Right lobe of liver (tissue), 6 donors: ENCODE measurements at regions not wholly inside any gene's neighbourhood (a gene's known extent, or its start where the extent isn't known, plus 50 kb on each side); places are given as distances from the start of the nearest gene placed in this dataset.

ENCODE experiments used
- ATAC-seq, 4 donors: fragments of 200-7000 bp; cut with Tn5 transposase; one replicate each; pipeline ENCODE4 v1.9.1; 2020; ENCODE audit warnings: mild to moderate bottlenecking in 4 of 4, moderate library complexity in 4 of 4
- DNase-seq, 3 donors: peaks; one replicate each; pipeline ENCODE4 v3.0.0-alpha.2; 2020
- H3K27ac ChIP-seq, 3 donors: fragments of 200-600 bp; one replicate each; pipeline ENCODE4 v1.8.0; 2022
- H3K27me3 ChIP-seq, 2 donors: fragments of 200-600 bp; one replicate each; pipeline ENCODE4 v1.8.0; 2022
- H3K36me3 ChIP-seq, 4 donors: fragments of 200-600 bp; sonication (generic) in 1 of 4; one replicate each; pipeline versions ENCODE4 v1.5.1 to v1.8.0; 2017 to 2022; ENCODE audit warnings: control low read depth in 1 of 4
- H3K4me1 ChIP-seq, 4 donors: fragments of 200-600 bp; sonication (generic) in 1 of 4; one replicate each; pipeline versions ENCODE4 v1.5.1 to v1.8.0; 2017 to 2022; ENCODE audit warnings: control low read depth in 1 of 4
- H3K4me3 ChIP-seq, 3 donors: fragments of 200-600 bp; one replicate each; pipeline ENCODE4 v1.8.0; 2022
- H3K9me3 ChIP-seq, 4 donors: fragments of 200-600 bp; sonication (generic) in 1 of 4; one replicate each; pipeline versions ENCODE4 v1.5.1 to v1.8.0; 2017 to 2022; ENCODE audit warnings: control low read depth in 1 of 4
- POLR2A ChIP-seq: fragments of 450-650 bp; IDR thresholded peaks from one replicate; pipeline ENCODE4 v1.6.1; 2017; ENCODE audit warnings: antibody characterized with exemption, mild to moderate bottlenecking
- WGBS: methylation state at CpG from one replicate; pipeline ENCODE4 v1.1.6; 2018; ENCODE audit warnings: low coverage, low lambda C conversion rate; ENCODE audit not compliant: insufficient coverage; ENCODE audit errors: missing lambda C conversion rate; 5-methylcytosine and 5-hydroxymethylcytosine counted together
- intact Hi-C, 2 donors: fragments of 100-400 bp; cut with DNase I; formaldehyde crosslinking; loops; one replicate each; pipeline versions ENCODE4 v1.11.2 to v1.14.1; 2022
- TF ChIP-seq, protein P1 (sequence below), 4 donors: fragments of 200-600 bp in 3 of 4; fragments of 450-650 bp in 1 of 4; IDR thresholded peaks; one replicate each; pipeline versions ENCODE4 v1.5.1 to v1.8.0; 2016 to 2022; ENCODE audit warnings: antibody characterized with exemption in 4 of 4, mild to moderate bottlenecking in 2 of 4
- donor health status: DM: no; HTN: yes; CAD: no.
- donor health status: DM: no; HTN: no; CAD: no.
- donor health status: DM: no; HTN: no; CAD: no.
- donor health status: DM: no; HTN: yes; CAD: no.
- donor health status: DM: no; HTN: yes; CAD: no.

DNA sequence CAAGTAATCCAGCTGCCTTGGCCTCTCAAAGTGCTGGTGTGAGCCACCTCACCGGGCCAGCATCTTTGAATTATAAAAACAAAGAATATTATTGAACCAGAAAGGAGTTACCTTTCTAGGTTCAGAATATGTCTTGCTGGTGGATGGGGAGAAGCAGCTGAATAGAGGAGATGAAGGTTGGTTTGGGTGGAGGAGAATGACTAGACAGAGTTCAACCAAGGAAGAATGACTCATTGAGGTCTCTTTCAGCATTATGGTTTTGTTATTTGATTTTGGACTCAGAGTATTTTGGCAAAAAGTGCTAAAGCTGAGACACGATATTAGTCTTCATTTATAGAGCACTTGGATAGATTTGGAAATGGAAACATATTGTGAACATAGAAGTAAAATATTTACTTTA lies 75.2 kb upstream of the MPDZ start:
- no peaks in the 10 kb centered on the region for H3K36me3 ChIP-seq
- DNase-seq: no peak
- no peak for ATAC-seq
- H3K27ac ChIP-seq: no peak overlapping the region
- WGBS: 74% methylated on average over 2 of the region's 2 CpGs
- H3K9me3 ChIP-seq: no peaks in the 10 kb centered on the region
- TF ChIP-seq, protein P1, sequence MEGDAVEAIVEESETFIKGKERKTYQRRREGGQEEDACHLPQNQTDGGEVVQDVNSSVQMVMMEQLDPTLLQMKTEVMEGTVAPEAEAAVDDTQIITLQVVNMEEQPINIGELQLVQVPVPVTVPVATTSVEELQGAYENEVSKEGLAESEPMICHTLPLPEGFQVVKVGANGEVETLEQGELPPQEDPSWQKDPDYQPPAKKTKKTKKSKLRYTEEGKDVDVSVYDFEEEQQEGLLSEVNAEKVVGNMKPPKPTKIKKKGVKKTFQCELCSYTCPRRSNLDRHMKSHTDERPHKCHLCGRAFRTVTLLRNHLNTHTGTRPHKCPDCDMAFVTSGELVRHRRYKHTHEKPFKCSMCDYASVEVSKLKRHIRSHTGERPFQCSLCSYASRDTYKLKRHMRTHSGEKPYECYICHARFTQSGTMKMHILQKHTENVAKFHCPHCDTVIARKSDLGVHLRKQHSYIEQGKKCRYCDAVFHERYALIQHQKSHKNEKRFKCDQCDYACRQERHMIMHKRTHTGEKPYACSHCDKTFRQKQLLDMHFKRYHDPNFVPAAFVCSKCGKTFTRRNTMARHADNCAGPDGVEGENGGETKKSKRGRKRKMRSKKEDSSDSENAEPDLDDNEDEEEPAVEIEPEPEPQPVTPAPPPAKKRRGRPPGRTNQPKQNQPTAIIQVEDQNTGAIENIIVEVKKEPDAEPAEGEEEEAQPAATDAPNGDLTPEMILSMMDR (IDR thresholded peaks at IDR 0.05): no peak
- no peak for TF ChIP-seq POLR2A
- no peaks in the 10 kb centered on the region for H3K27me3 ChIP-seq
- intact Hi-C loops: no loop called here
- no peak overlapping the region for H3K4me3 ChIP-seq
- H3K4me1 ChIP-seq: no peaks in the 10 kb centered on the region

DNA sequence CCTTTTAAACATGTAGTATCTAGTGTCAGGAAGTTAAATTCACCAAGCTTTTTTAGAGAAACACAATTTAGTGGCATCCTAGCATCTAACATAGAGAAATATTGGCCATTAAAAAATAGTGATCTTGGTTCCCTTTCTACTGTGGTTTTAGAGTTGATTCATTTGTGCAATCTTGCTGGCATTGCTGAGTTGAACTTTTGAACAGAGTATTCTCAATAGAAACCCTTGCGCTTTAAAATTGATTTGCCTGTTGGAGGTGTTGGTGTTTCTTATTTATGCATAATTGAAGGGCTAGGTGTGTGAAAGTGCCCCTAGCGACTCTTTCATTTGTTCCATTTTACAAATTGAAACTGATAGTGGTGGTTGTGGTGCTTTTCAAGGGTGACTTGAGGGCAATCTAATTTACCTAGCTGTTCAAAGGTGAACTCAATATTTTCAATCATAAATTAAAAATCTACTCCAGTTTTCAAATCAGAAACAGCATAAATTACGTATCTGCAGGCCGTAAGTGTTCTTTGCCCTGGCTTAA lies 73.0 kb upstream of the MPDZ start:
- Histone ChIP-seq H3K36me3 (no peaks in the 10 kb centered on the region), H3K27ac (no peak overlapping the region), H3K9me3 (no peaks in the 10 kb centered on the region), H3K4me1 (no peaks in the 10 kb centered on the region), H3K4me3 (no peak overlapping the region), H3K27me3 (no peaks in the 10 kb centered on the region)
- 27% methylated on average over 4 of the region's 4 CpGs for WGBS
- TF ChIP-seq POLR2A: no peak
- TF ChIP-seq, protein P1 (IDR thresholded peaks at IDR 0.05): no peak
- intact Hi-C loops: no loop called here
- DNase-seq (no peak), ATAC-seq (peak; percentile 41 to 52 (median 47))

DNA sequence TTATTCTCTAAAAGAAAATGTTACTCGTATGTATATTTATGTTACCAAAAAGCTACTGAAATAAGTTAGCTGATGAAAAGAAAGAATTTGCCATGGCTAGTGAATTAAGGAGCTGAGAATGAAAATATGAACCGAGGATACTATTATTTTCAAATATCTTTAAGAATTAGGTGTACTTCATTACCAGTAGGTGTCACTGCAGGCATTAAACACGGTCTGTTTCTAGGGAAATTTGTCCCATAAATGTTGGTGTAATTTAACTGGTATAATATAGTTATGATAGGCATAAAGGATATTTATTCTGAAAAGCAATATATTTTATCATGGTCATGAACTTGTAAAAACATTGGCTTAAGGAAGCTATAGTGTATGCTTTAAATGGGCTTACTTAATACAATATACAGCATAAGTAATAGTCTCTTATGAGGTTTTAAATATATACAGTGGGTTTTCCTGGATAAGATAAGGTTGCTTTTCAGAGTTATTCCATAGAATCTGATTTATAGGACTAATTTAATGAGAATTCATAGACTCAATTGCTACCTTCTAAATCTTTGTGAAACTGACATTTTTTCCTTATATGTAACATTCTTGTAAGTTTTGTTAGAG lies 72.4 kb upstream of the MPDZ start:
- Histone ChIP-seq H3K9me3 (no peaks in the 10 kb centered on the region), H3K4me3 (no peak overlapping the region), H3K36me3 (no peaks in the 10 kb centered on the region), H3K27me3 (no peaks in the 10 kb centered on the region), H3K4me1 (no peaks in the 10 kb centered on the region), H3K27ac (no peak overlapping the region)
- intact Hi-C loops: no loop called here
- DNase-seq: no peak
- peak; percentile 60 to 73 (median 70) for ATAC-seq
- no peak for TF ChIP-seq POLR2A
- TF ChIP-seq, protein P1 (IDR thresholded peaks at IDR 0.05): peak; percentile 40 to 64 (median 62)
- 4% methylated on average over 3 of the region's 3 CpGs for WGBS

DNA sequence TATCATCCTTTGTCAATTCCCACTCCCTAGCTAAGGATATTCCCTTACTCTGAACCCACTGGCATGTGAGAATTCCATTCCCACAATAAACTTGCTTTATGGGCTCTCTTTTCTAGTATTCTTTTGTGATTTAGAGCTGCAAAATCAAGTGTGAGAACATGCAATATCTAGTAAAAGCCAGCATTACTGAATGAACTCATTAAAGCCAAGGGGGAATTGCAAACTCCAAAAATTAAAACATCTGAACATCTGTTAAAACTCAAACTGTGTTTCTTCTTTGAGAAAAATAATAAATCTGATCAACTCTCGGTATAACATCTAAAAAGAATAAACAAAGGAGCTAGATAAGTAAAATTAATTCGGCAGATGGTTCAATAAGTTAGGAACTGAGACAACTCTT lies 53.1 kb upstream of the MPDZ start:
- Histone ChIP-seq H3K36me3 (no peaks in the 10 kb centered on the region), H3K27ac (no peak overlapping the region), H3K9me3 (no peaks in the 10 kb centered on the region), H3K4me1 (no peaks in the 10 kb centered on the region), H3K27me3 (no peaks in the 10 kb centered on the region), H3K4me3 (no peak overlapping the region)
- WGBS: 47% methylated on average over 2 of the region's 2 CpGs
- intact Hi-C loops: no loop called here
- TF ChIP-seq POLR2A: no peak
- ATAC-seq: no peak
- DNase-seq: no peak

DNA sequence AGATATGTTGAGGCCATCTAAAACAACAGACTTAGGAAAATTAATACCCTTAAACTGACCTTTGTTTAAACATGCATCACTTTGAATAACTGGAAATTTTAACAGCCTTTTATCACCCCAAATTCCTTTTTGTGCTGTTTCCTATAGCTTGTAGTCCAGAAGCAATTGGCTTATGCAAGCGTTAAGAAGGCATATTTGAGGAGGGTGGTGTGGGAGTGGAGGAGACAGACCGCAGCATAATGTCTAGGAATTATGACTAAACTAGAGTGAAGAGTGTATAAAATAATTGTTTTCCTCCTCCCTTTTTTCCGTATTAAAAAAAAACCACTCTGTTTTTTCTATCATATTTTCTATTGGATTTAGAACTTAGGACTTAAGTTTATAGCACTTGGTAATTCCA lies 51.8 kb upstream of the MPDZ start:
- H3K27ac ChIP-seq: no peak overlapping the region
- H3K27me3 ChIP-seq: no peaks in the 10 kb centered on the region
- WGBS: 68% methylated on average over 3 of the region's 3 CpGs
- H3K4me1 ChIP-seq: no peaks in the 10 kb centered on the region
- ATAC-seq (no peak), DNase-seq (no peak)
- TF ChIP-seq, protein P1 (IDR thresholded peaks at IDR 0.05): no peak
- no peak for TF ChIP-seq POLR2A
- intact Hi-C loops: no loop called here
- no peak overlapping the region for H3K4me3 ChIP-seq
- no peaks in the 10 kb centered on the region for H3K9me3 ChIP-seq
- no peaks in the 10 kb centered on the region for H3K36me3 ChIP-seq
